ENCODE measurements at regions not wholly inside any gene's neighbourhood (a gene's known extent, or its start where the extent isn't known, plus 50 kb on each side); places are given as distances from the start of the nearest gene placed in this dataset.

- H3K9me3 Mint-ChIP-seq, result peaks cover 10 to 29% (median 14%) of the 10 kb centered on the region in 9 donors
- ATAC-seq (no peak), DNase-seq (no peak)
- H3K4me1 Mint-ChIP-seq, result peaks cover 0 to 2% (median 0%) of the 10 kb centered on the region in 4 donors
- H3K36me3 Mint-ChIP-seq, result no peaks in the 10 kb centered on the region
- H3K27me3 Mint-ChIP-seq, result no peaks in the 10 kb centered on the region
- H3K27ac Mint-ChIP-seq, result no peak overlapping the region
- POLR2A ChIA-PET, result no interaction called here
- no peak overlapping the region for H3K4me3 Mint-ChIP-seq
Observed at GRCh38 chr16:63311313-63311712, 1275.1 kb upstream of the CDH8 start.

GRCh38 chr16:63302811-63303210, 1266.6 kb upstream of the CDH8 start:
- Mint-ChIP-seq H3K4me3 (no peak overlapping the region), H3K4me1 (no peaks in the 10 kb centered on the region), H3K9me3 (peaks cover 5 to 36% (median 14%) of the 10 kb centered on the region in 9 donors), H3K36me3 (peaks cover 0 to 13% (median 0%) of the 10 kb centered on the region in 3 donors), H3K27ac (no peak overlapping the region), H3K27me3 (no peaks in the 10 kb centered on the region)
- no peak for DNase-seq
- no peak for ATAC-seq
- POLR2A ChIA-PET, result no interaction called here

GRCh38 chr16:63301349-63301748, 1265.1 kb upstream of the CDH8 start:
- Mint-ChIP-seq H3K9me3 (peaks cover 4 to 42% (median 14%) of the 10 kb centered on the region in 9 donors), H3K4me1 (no peaks in the 10 kb centered on the region), H3K27ac (no peak overlapping the region), H3K4me3 (no peak overlapping the region), H3K27me3 (no peaks in the 10 kb centered on the region), H3K36me3 (peaks cover 0 to 13% (median 0%) of the 10 kb centered on the region in 3 donors)
- ATAC-seq, result no peak
- DNase-seq, result no peak
- POLR2A ChIA-PET, result no interaction called here

- DNase-seq (no peak), ATAC-seq (no peak)
- H3K4me1 Mint-ChIP-seq, result no peaks in the 10 kb centered on the region
- POLR2A ChIA-PET, result no interaction called here
- H3K4me3 Mint-ChIP-seq, result no peak overlapping the region
- H3K36me3 Mint-ChIP-seq, result peaks cover 0 to 10% (median 0%) of the 10 kb centered on the region in 3 donors
- no peaks in the 10 kb centered on the region for H3K27me3 Mint-ChIP-seq
- H3K9me3 Mint-ChIP-seq, result peaks cover 6 to 31% (median 13%) of the 10 kb centered on the region in 9 donors
- H3K27ac Mint-ChIP-seq, result no peak overlapping the region
Observed at GRCh38 chr16:63298993-63299392, 1262.8 kb upstream of the CDH8 start.

GRCh38 chr16:63292036-63292435, 1255.8 kb upstream of the CDH8 start:
- H3K9me3 Mint-ChIP-seq, result peaks cover 0 to 21% (median 9%) of the 10 kb centered on the region in 9 donors
- no peak for ATAC-seq
- POLR2A ChIA-PET, result no interaction called here
- no peak overlapping the region for H3K4me3 Mint-ChIP-seq
- H3K27me3 Mint-ChIP-seq, result no peaks in the 10 kb centered on the region
- no peaks in the 10 kb centered on the region for H3K4me1 Mint-ChIP-seq
- H3K36me3 Mint-ChIP-seq, result peaks cover 0 to 5% (median 0%) of the 10 kb centered on the region in 3 donors
- no peak for DNase-seq
- H3K27ac Mint-ChIP-seq, result no peak overlapping the region

- no peak overlapping the region for H3K4me3 Mint-ChIP-seq
- no peaks in the 10 kb centered on the region for H3K4me1 Mint-ChIP-seq
- peaks cover 0 to 5% (median 0%) of the 10 kb centered on the region in 3 donors for H3K36me3 Mint-ChIP-seq
- DNase-seq (no peak), ATAC-seq (no peak)
- H3K9me3 Mint-ChIP-seq, result peaks cover 0 to 20% (median 9%) of the 10 kb centered on the region in 9 donors
- POLR2A ChIA-PET, result no interaction called here
- no peak overlapping the region for H3K27ac Mint-ChIP-seq
- no peaks in the 10 kb centered on the region for H3K27me3 Mint-ChIP-seq
Observed at GRCh38 chr16:63289834-63290460, 1253.7 kb upstream of the CDH8 start.

GRCh38 chr16:63287401-63287800, 1251.2 kb upstream of the CDH8 start:
- no peak overlapping the region for H3K4me3 Mint-ChIP-seq
- peaks cover 0 to 15% (median 7%) of the 10 kb centered on the region in 9 donors for H3K9me3 Mint-ChIP-seq
- DNase-seq, result no peak
- POLR2A ChIA-PET, result no interaction called here
- no peak for ATAC-seq
- no peaks in the 10 kb centered on the region for H3K4me1 Mint-ChIP-seq
- H3K36me3 Mint-ChIP-seq, result peaks cover 0 to 5% (median 0%) of the 10 kb centered on the region in 3 donors
- H3K27me3 Mint-ChIP-seq, result no peaks in the 10 kb centered on the region
- H3K27ac Mint-ChIP-seq, result no peak overlapping the region

DNA sequence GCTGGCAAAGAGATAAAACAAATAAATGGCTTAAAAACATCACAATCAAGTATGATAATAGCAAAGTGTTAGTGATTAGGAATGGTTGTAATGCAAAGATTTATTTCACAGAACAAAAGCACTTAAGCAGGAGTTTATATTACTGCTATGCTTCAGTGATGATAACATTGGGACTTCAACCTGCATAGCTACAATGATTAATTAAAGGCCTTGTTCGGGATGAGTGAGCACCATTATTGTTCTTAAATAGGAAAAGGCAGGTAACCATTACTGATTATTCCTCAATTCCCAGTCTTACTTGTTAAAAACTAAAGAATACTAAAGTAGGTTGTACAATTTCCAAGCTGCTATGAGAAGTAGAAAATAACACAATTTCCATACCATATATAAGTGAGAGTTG, 1247.5 kb upstream of the CDH8 start:
- no peak for ATAC-seq
- H3K4me1 Mint-ChIP-seq, result no peaks in the 10 kb centered on the region
- POLR2A ChIA-PET, result no interaction called here
- peaks cover 0 to 19% (median 4%) of the 10 kb centered on the region in 9 donors for H3K9me3 Mint-ChIP-seq
- no peaks in the 10 kb centered on the region for H3K36me3 Mint-ChIP-seq
- DNase-seq, result no peak
- H3K27ac Mint-ChIP-seq, result no peak overlapping the region
- H3K4me3 Mint-ChIP-seq, result no peak overlapping the region
- no peaks in the 10 kb centered on the region for H3K27me3 Mint-ChIP-seq

- no peaks in the 10 kb centered on the region for H3K36me3 Mint-ChIP-seq
- H3K4me1 Mint-ChIP-seq, result no peaks in the 10 kb centered on the region
- POLR2A ChIA-PET, result no interaction called here
- peaks cover 0 to 29% (median 11%) of the 10 kb centered on the region in 9 donors for H3K9me3 Mint-ChIP-seq
- no peak overlapping the region for H3K4me3 Mint-ChIP-seq
- no peak for ATAC-seq
- no peaks in the 10 kb centered on the region for H3K27me3 Mint-ChIP-seq
- DNase-seq, result no peak
- no peak overlapping the region for H3K27ac Mint-ChIP-seq
Observed at GRCh38 chr16:63244631-63245030, 1208.4 kb upstream of the CDH8 start.

DNA sequence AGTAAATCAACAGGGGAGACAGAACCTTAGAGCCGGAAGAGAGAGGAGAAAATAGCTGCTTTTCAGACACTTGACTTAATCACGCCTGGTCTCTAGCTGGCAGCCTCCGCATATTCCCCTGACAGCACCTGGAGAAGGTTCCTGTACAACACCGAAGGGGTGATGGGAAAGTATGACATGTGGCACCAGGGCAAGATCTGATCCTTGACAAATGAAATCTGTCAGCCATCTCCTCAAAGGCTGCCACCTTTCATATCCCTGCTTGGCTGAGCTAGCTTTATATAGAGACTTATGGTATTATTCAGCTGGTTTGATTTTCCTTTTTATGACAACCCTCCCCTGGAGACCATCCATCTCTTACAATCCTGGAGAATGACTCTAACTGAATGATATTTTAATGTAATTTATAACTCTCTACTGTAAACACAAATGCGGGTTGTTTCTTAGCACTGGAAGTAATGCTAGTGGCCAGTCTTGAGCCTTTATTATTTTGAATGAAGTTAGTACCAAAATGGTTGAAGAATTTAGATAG, 1205.3 kb upstream of the CDH8 start:
- no peaks in the 10 kb centered on the region for H3K27me3 Mint-ChIP-seq
- no peak overlapping the region for H3K4me3 Mint-ChIP-seq
- H3K36me3 Mint-ChIP-seq, result peaks cover 0 to 2% (median 0%) of the 10 kb centered on the region in 3 donors
- peaks cover 0 to 30% (median 11%) of the 10 kb centered on the region in 9 donors for H3K9me3 Mint-ChIP-seq
- ATAC-seq (no peak), DNase-seq (no peak)
- H3K27ac Mint-ChIP-seq, result no peak overlapping the region
- H3K4me1 Mint-ChIP-seq, result no peaks in the 10 kb centered on the region
- POLR2A ChIA-PET, result no interaction called here

DNA sequence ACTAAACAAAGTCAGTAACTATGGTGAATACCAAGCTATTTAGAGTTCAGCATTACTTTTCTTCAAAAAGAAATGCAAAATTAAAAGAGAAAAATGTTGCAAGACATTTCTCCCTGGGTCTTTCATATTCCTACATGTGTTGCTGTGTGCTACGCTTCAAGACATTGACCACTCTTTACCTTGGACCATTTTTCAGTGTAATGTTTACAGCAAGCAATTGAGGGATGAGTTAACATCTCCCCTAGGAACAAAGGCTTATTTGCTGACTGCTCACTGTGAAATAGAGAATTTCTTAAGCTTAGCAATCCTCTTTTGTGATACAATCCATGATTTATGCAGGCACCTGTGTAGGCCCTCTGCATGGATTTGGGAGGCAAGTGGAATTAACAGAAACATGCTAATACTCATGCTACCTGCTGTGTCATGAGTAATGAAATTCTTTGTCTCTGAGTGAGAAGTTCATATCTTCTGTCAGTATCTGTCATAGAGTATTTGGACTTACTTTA, 1202.9 kb upstream of the CDH8 start:
- Mint-ChIP-seq H3K36me3 (peaks cover 0 to 4% (median 0%) of the 10 kb centered on the region in 3 donors), H3K27me3 (no peaks in the 10 kb centered on the region), H3K27ac (no peak overlapping the region), H3K4me1 (no peaks in the 10 kb centered on the region), H3K9me3 (peaks cover 11 to 32% (median 17%) of the 10 kb centered on the region in 9 donors), H3K4me3 (no peak overlapping the region)
- POLR2A ChIA-PET, result no interaction called here
- DNase-seq, result no peak
- no peak for ATAC-seq

DNA sequence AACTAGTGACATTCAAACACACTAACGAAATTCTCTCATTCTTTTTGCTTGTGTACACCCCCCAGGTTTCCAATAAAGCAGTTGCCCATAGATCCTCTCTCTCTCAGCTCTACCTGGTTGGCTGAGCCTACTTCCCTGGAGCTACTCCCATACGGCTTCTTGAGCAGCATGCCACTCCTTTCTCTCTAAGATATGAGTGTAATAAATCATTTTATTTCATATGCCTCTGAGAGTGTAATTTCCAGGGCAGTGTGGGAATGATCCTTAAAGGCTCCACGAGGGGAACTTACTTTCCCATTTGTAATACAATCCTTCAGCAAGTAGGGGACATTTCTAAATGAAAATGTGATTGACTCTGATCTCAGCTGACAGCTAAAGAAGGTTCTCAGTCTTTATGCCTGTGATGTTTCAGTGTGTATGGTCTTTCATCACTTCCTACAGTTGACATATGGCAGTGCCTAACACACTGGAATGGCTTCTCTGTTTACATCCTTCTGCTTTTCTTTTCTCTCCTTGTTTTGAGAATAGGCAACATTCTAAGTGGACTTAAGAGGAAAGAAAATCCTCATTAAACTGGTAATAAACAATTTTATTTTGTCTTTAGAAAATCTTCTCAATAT, 1194.3 kb upstream of the CDH8 start:
- H3K27ac Mint-ChIP-seq, result no peak overlapping the region
- DNase-seq (no peak), ATAC-seq (no peak)
- peaks cover 0 to 4% (median 0%) of the 10 kb centered on the region in 3 donors for H3K36me3 Mint-ChIP-seq
- POLR2A ChIA-PET, result no interaction called here
- H3K27me3 Mint-ChIP-seq, result no peaks in the 10 kb centered on the region
- H3K4me1 Mint-ChIP-seq, result no peaks in the 10 kb centered on the region
- no peak overlapping the region for H3K4me3 Mint-ChIP-seq
- peaks cover 9 to 50% (median 29%) of the 10 kb centered on the region in 9 donors for H3K9me3 Mint-ChIP-seq

DNA sequence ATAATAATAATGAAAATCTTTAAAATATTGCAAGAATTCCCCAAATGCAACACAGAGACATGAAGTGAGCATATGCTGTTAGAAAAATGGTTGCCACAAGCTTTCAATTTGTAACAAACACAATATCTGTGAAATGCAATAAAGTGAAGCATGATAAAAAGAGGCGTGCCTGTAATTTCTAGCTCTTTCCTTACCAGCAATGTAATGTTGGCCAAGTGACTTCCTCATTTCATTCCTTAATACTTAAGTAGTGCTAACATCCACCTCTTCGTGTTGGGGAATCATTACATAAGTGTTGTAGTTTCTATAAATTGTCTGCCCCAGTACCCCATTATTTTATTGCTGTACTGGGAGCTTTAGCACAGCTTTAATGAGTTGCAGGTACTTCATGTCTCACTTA, 1192.0 kb upstream of the CDH8 start:
- DNase-seq (no peak), ATAC-seq (no peak)
- no peak overlapping the region for H3K27ac Mint-ChIP-seq
- no peaks in the 10 kb centered on the region for H3K4me1 Mint-ChIP-seq
- POLR2A ChIA-PET, result no interaction called here
- H3K9me3 Mint-ChIP-seq, result peaks cover 7 to 46% (median 24%) of the 10 kb centered on the region in 9 donors
- no peaks in the 10 kb centered on the region for H3K27me3 Mint-ChIP-seq
- no peak overlapping the region for H3K4me3 Mint-ChIP-seq
- H3K36me3 Mint-ChIP-seq, result peaks cover 0 to 4% (median 0%) of the 10 kb centered on the region in 3 donors
